ENCODE measurements at regions not wholly inside any gene's neighbourhood (a gene's known extent, or its start where the extent isn't known, plus 50 kb on each side); places are given as distances from the start of the nearest gene placed in this dataset.

DNA sequence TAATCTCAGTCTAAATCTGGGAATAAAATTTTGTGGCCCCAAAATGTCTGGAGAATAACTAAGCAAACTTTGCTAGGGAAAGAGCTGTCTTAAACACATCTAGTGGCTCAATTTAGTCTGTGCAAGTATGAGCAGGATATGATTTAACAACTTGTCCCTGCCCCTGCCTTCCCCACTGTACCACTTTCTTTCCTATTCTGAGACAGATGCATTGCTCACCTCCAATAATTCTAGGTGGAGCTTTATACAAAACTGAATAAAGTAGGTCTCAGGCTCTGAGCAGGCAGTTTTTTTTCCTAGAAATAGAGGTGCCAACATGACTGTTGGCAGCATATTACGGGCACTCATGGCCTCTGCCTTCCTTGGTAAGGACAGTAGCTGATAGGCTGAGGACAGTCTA lies 412.1 kb downstream of the DAD1 start:
- TF ChIP-seq POLR2A (IDR thresholded peaks at IDR 0.05): no peak
- TF ChIP-seq, protein P1, sequence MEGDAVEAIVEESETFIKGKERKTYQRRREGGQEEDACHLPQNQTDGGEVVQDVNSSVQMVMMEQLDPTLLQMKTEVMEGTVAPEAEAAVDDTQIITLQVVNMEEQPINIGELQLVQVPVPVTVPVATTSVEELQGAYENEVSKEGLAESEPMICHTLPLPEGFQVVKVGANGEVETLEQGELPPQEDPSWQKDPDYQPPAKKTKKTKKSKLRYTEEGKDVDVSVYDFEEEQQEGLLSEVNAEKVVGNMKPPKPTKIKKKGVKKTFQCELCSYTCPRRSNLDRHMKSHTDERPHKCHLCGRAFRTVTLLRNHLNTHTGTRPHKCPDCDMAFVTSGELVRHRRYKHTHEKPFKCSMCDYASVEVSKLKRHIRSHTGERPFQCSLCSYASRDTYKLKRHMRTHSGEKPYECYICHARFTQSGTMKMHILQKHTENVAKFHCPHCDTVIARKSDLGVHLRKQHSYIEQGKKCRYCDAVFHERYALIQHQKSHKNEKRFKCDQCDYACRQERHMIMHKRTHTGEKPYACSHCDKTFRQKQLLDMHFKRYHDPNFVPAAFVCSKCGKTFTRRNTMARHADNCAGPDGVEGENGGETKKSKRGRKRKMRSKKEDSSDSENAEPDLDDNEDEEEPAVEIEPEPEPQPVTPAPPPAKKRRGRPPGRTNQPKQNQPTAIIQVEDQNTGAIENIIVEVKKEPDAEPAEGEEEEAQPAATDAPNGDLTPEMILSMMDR (IDR thresholded peaks at IDR 0.05): no peak
